8988T (cell line): ENCODE measurements at regions not wholly inside any gene's neighbourhood (a gene's known extent, or its start where the extent isn't known, plus 50 kb on each side); places are given as distances from the start of the nearest gene placed in this dataset.
"Not testable (repeated sequence)": the region's sequence is repeated elsewhere in the genome, so short reads cannot be mapped to it uniquely, and the experiment has no call there.

Source experiments
- DNase-seq: peaks from one replicate; pipeline ENCODE4 v3.0.0; 2011

DNA sequence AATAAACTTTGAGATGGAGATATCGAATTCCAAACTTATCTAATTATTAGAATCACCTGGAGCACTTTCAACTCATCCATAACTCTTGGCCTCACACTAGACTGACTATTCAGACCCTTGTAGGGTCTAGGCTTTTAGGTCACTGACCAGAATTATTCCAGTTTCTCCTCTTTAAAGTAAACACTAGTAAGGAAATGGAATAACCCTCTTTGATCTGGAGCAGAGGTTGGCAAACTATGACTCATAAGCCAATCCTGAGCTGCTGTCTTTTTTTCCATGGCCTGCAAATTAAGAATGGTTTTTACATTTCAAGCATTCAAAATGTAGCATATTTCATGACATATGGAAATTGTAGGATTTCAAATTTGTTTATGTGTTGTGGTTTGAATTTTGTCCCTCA lies 1601.9 kb downstream of the REEP3 start:
- DNase-seq, result no peak

DNA sequence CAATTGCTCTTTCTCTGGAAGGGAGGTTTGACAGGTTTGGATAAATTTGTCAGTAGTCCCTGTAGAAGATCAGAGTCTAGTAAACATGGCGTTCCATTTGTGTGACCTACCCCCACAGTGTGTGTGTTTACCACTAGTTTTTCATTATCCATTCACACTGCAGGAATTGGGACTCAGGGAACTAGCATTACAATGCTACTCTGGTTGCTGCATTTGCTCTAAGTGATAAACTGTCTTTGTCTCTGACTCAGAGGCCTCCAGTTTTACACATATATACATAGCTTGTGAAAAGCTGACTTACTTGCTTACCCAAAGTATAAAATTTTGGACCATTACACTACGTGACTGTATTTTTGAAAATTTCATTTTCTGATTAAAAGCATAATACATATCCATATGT lies 1604.0 kb downstream of the REEP3 start:
- DNase-seq, result no peak

DNA sequence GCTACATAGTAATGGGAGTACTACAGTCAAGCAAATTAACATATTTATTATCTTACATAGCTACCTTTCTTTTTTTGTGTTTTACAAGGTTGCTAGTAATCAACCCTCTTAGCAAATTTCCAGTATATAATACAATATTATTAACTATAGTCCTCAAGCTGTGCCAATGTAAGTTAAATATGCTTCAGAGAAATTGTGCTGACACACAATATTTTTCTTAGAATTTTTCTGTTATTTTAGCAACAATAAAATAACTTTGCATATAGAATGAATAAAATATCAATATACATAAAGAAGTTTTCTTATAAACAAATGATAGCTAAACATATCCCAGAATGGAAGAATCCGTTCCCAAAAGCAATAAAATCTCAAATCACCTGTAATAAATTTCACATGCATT lies 1605.1 kb downstream of the REEP3 start:
- DNase-seq, result no peak

DNA sequence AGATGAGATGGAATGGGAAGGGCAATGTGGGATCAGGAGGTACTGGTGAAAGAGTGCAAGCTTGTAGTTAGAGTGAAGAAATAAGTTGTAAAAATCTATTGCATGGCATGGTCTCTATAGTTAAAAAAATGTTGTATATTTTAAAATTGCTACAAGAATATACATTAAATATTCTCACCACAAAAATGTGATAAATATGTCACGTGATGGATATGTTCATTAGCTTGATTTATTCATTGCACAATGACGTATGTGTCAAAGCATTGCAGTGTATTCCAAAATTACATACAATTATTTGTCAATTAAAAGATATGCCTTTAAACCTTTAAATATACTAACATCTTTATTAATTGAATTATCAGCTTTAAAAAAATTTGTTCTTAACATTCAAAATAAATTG lies 1607.1 kb downstream of the REEP3 start:
- no peak for DNase-seq

DNA sequence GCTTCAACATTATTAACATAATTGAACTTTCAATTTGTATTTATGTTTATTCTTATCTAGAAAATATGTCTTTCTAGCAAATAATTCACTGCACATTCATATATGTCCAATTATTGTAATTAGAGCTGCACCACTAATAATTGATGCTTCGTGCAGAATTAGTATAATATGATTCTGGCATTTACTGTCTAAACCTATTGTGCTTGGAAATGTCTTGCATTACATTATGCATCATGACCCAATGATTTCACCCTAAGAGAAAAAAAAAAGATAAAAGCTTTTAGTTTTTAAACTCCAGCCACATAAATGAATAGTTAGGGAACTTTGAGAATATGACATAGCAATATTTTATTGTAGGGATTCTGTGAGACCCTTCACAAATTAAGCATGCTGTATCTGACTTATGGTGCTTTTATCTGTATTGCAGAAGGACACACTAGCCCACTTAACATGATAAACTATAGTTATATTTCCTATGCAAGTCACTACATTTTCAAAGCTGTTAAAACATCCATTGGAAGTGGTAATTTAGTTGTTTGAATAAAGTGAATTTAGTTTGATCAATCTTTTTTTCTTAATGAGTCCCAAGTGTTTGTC lies 1609.1 kb downstream of the REEP3 start:
- DNase-seq, result no peak

DNA sequence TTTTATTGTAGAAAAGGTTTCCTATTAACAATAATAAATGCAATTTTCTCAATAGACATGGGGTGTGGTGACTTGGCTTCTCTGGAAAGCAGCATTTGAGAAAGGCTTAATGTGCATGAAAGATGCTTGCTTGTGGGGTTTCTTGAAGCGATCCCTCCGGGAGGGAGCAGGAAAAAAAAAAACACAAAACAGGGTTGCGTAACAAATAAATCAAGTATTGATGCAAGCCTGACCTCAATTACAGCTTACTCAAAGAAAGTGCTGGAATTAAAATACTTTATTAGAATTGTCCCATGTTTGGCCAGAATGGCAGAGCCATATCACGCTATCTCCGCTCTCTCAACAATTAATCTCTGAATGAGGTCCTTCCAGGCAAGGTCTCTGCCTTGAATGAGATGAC lies 1612.5 kb downstream of the REEP3 start:
- no peak for DNase-seq

DNA sequence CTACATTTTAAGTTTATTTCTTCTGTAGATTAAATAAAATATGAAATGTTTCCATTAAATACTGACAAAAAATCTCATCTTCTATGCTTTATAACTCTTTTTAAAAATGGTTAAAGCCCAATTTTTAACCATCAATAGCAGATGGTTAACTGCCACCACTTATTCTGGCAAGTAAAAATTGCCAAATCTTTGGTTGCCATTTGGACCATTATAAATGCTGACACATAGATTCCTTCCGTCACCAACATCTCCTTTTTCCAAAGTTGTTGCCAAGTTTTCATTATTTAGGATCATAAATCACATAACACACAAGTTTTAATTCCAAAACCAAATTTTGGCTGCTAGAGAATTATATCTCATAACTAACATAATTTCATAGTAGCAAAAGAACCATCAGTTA lies 1614.3 kb downstream of the REEP3 start:
- DNase-seq, result no peak

DNA sequence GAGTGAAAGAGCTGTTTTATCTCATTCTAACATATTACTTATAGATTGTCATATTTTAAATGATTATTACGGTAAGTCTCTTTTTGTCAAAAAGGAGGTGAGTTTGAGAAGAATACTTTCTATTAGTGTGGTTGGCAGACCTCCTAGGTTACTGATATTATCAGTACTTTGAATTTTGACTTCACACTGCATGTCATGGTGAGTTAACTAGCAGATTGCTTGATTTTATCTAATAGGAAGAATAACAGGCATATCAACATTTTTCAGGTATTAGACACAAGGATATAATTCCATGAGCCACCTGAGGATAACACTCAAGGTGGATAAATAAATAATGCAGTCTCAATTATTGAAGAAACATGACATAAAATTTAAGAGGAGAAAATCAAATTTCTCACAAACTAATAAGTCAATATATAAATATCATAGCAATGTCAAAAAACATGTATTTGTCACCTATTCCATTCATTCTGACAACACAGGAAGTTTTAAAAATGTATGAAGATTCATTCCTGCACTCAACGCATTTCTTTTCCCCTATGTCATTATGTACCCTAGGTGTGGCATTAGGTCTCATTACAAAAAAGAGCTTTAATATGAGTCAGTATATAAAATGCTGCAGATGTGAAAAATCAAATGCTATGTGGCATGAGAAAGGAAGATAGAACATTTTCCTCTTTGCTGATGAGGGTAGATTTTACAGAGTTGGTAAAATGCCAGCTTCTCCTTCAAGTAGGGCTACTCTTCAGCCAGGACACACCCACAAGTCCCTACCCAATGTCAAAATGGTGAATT lies 1621.6 kb downstream of the REEP3 start:
- no peak for DNase-seq

DNA sequence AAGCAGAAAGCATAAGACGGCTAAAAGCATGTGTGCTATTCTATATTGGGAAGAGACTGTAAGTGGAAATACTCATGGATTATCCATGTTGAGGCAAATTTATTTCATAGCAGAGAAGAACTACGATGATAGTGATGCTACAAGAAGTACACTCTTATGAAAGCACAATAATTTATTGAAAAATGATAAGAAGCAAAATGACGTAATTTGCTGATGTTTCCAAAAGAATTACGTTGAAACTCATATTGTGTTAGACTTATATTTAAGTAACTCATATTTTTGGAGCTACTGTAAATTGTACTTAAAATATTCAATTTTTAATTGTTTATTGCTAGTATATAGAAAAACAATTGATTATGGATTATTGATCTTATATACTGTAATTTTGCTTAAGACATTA lies 1622.5 kb downstream of the REEP3 start:
- no peak for DNase-seq

DNA sequence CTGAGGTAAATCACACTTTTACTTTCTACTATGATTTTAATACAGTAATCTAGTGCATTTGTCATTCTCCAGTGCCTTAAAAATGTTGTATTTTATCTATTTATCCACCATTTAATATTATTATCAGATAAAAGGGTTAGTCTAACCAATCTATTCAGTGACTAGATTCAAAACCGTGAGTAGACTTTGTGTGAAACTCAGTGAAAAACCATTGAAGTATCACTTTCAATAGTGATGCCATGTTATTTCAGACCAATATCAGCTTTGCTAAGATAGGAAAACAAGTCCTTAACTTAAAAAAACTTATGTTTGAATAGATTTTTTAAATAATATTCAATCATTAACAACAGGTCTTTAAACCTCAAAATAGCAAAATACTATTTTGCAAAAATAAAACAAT lies 1628.7 kb downstream of the REEP3 start:
- no peak for DNase-seq

DNA sequence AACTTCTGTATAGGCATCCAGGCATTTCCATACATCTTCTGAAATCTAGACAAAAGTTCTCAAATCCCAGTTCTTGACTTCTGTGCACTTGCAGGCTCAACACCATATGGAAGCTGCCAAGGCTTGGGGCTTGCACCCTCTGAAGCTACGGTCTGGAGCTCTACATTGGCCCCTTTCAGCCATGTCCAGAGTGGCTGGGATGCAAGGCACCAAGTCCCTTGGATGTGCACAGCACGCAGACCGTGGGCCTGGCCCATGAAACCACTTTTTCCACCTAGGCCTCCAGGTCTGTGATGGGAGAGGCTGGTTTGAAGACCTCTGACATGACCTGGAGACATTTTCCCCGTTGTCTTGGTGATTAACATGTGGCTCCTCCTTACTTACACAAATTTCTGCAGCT lies 1645.1 kb downstream of the REEP3 start:
- DNase-seq, result no peak

DNA sequence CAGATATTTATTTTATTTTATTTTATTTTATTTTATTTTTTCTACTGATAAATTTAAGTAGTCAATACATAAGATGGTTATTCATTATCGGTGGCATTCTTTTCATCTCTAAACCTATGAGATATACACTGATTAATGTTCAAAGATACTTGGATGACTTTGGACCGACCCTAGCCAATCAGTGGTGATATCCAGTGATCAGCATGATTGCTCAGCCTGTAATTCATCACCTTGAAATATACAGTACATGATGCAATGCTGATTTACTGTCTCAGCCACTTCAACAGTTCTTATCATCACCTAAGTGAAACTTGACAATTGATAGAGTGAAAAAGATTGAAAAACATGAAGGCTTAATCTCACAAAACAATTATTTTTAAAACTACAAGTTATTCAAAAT lies 1651.0 kb downstream of the REEP3 start:
- DNase-seq, result no peak

DNA sequence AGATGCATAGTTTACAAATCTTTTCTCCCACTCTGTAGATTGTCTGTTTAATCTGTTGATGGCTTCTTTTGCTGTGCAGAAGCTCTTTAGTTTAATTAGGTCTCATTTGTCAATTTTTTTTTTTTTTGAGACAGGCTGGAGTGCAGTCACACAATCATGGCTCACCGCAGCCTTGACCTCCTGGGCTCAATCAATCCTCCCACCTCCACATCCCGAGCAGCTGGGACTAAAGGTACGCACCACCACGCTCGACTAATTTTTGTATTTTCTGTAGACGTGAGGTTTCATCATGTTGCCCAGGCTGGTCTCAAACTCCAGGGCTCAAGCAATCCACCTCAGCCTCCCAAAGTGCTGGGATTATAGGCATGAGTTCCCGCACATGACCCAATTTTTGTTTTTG lies 1655.8 kb downstream of the REEP3 start:
- DNase-seq, result no peak

DNA sequence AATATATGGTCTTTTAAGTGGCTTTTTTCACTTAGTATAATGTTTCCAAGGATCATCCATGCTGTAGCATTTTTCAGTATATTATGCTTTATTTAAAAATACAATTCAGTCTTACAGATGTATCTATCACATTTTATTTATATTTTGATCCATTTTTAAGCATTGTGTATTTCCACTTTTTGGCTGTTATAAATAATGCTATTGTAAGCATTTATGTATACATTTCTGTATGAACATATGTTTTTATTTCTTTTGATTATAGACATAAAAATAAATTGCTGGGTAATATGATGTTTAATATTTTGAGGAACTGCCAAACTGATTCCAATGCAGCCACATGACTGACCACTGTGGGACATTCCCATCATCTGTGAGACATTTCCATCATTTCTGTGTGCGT lies 1662.0 kb downstream of the REEP3 start:
- no peak for DNase-seq

DNA sequence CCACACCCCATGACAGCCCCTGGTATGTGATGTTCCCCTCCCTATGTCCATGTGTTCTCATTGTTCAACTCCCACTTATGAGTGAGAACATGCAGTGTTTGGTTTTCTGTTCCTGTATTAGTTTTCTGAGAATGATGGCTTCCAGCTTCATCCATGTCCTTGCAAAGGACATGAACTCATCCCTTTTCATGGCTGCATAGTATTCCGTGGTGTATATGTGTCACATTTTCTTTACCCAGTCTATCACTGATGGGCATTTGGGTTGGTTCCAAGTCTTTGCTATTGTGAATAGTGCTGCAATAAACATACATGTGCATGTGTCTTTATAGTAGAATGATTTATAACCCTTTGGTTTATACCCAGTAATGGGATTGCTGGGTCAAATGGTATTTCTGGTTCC lies 1665.5 kb downstream of the REEP3 start:
- DNase-seq, result not testable (repeated sequence)

DNA sequence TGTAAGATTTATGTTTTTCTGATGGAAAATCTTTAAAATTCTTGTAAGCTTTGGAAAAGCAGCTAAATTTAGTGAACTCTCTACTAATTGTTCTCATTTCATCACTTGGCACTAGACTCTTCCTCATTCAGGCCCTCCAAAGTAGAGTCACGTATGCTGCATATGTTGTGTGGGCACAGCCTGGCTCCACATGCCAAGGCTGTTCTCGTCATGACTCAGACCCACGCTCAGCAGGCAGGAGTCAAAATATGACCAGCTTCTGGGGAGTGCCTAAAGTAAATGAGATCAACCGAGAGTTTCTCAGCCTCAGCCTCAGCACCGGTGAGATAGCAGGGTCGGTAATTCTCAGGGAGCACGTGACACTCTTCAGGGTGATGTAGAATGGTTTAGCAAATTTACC lies 1672.9 kb downstream of the REEP3 start:
- DNase-seq, result no peak

DNA sequence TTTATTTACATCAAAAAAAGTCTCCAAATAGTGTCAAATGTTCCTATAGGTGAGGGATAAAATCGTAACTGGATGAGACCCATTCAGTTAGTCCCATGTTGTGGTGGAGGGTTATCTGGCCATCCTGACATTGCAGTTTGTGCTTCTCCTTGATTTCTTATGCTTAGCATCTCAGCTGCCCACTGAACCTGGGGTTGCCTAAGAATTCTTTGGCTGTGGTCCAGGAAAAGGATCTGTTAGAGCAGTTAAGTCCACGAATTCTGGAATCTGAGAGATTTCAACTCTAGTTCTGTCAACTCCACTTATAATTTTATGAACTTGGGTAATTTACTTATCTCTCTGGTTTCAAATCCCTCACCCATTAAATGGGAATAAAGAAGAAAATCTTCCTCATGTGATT lies 1673.4 kb downstream of the REEP3 start:
- DNase-seq, result no peak

DNA sequence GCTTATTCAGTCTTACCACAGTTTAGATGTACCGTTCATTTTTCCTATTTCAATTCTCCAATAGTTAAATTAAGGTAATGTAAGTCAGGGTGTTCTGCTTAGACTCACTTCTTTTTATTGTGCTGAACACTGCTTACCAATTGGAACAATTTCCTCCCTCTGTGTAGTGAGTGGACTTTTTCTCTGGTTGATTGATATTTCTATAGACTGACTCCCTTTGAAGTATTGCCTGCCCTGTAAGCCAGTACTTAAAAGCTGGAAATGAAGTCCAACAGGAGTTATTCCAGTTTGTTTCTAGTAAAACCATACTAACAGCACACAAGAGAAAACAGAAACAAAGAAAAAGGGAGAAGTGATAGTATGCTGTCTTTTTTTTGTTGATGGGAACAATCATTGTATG lies 1674.9 kb downstream of the REEP3 start:
- DNase-seq, result no peak

DNA sequence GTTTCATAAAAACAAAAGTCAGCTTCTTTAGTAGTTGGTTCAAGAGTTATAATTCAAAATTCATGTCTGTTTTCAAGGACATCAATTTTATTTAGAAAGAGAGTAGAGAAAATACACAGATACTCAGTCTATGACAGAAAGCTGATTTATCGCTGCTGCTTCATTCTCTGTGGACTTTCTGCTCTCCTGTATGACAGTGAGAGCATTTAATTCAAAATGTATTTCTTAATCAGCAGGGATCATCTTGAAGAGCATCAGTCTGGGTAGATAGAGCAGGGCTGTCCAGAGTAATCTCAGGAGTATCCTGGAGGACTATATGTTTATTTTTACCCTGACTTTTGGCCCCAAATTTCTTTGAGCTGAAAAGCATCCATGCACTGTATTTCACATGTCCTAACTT lies 1676.7 kb downstream of the REEP3 start:
- DNase-seq, result no peak

DNA sequence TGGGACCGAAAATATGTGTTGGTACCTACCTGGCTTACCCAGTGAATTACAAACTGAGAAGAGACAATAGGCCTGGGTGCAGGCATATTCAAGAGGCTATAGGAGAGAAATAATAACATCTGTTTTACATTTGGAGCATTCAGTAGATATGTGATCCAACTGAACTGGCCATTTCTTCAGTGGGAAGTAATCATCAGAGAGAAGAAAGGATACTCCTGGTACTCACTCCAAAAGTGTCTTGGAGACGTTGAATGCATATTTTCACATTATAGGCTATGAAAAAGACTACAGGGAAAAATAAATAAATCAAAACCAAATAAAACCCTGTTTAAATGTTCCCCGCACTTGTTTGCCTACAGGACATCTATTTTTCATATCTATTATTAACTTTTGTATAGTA lies 1680.3 kb downstream of the REEP3 start:
- DNase-seq, result no peak

DNA sequence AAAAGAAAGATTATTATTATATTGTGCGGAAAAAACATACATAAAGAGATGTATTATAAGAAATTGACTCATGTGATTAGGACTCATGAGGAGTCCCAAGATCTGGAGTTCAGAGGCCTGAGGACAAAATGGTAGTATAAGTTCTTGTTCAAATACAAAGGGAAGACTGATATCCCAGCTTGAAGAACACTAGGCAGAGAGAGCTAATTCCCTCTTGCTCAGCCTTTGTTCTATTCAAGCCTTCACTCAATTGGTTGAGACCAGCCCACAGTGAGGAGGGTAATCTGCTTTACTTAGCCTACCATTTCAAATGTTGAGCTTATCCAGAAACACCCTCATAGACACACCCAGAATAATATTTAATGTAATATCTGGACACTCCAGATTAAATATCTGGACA lies 1683.8 kb downstream of the REEP3 start:
- DNase-seq, result no peak

DNA sequence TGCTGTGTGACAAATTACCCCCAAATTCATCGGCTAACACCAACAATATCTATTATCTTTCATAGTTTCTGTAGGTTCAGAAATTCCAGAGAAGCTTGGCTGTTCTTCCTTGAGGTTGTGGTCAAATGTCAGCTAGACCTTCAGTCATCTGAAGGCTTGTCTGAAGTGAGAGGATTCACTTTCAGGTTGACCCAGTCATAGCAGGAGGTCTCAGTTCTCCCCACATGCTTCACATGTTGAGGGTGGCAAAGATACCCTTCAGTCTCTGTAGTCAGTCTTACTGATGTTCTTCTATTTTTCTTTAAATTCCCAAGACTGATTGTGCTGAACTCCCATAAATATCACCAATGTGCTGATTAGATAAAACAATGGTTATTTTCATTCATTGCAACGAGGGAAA lies 1692.0 kb downstream of the REEP3 start:
- DNase-seq, result no peak

DNA sequence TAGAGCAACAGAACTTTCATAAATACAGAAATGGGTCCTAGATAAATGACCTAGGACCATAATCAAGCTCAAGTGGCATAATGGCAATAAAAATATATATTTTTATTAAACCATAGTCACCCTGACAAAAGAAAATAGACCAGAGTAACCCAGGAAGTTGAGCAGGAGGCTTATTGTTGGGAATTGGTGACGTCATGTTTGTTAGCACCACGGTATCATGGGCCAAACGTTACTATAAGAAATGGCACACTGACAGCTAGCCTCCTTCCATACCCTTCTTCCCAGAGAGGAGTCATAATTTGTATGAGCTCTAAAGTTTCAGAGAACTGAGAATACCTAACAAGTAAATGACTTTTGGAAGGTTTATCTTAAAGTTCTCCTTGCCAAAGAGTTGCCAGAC lies 1698.2 kb downstream of the REEP3 start:
- DNase-seq, result no peak

DNA sequence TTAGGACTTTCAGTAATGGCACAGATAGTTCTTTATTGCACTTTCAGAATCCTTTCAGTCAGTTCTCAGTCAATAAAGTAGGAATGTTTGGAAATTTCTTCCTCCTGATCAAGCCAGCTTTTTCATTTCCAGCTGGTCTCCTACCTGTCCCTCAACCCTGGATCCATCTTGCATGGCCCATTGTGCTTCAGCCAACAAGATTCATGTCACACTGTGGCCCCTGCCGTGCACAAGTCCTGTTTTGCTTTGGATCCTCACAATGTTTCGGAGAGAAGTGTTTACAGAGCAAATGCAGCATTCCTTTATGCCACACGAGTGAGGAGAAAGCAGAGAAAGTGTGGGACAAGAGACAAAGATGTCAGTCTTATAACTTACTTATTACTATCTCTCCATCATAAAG lies 1694.7 kb upstream of the LRRTM3 start:
- DNase-seq, result no peak

DNA sequence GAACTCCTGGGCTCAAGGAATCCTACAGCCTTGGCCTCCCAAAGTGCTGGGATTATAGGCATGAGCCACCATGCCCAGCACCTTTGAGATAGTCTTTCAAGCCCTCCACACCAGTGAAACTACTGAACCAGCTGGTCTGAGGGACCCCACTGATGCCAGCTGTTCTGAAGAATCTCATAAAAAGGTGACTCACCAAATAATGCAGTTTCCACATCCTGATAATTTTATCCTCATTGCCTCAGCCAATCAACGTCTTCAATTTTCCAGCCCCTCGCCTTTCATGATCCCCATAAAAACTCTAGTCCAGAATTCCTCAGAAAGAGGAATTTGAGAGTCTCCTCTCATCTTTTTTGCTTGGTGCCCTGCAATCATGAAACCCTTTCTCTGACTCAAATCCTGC lies 1691.6 kb upstream of the LRRTM3 start:
- no peak for DNase-seq
